ENCODE measurements at regions not wholly inside any gene's neighbourhood (a gene's known extent, or its start where the extent isn't known, plus 50 kb on each side); places are given as distances from the start of the nearest gene placed in this dataset.

DNA sequence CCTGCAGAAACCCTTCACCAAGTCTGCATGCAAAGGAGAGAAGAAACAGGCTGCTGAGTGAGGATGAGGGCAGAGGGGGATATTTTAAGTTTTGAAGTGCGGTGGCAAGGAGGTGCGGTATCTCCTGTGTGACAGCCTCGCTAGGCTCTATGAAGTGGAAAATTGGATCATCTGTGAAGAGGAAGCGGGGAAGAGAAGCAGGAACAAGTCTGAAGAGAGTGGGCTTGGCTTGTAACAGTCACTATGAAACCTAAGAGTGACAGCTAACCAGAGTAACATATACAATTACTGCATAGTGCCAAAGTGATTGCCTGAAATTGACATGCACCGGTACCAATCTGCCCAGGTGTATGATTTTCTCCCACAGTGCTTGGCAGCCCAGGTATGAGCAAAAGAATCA, 287.5 kb upstream of the KLF14 start:
- no peak for TF ChIP-seq CTCF (IDR thresholded peaks at IDR 0.05)
- TF ChIP-seq ZFX (IDR thresholded peaks at IDR 0.05; ENCODE audit: borderline replicate concordance), result no peak
- no peak overlapping the region for H3K27ac ChIP-seq

GRCh38 chr7:131021902-131022301, 287.9 kb upstream of the KLF14 start:
- H3K27ac ChIP-seq, result no peak overlapping the region
- no peak for TF ChIP-seq CTCF (IDR thresholded peaks at IDR 0.05)
- no peak for TF ChIP-seq ZFX (IDR thresholded peaks at IDR 0.05; ENCODE audit: borderline replicate concordance)

DNA sequence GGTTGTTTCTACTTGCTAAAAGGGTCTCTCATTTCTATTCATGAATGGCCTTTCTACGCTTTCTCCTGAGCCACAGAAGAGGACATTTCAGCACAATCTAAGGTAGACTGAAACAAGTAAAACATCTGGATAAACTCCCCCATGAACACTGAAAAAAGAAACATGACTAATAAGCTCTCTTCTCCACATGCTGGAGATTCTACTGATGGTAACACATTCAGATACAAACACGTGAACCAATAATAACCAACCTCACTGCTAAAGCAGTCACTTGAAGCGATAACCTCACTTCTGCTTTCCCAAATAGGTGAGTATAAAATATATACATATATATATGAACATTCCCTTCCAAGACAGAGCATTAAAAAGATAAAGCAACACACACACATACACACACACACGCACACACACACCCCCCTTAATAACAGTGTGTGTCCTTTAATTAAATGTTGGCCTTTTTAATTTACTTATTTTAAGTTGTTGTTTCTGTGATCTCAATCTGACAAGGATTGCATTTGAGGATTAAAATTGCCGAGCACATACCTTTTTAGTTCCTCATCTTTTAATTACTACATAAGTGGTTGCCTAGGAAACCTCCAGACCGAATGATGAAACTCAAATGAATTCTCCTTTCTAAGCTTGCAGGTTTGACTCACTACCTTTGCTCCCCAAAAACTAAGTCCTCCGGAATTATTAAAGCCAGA, 292.4 kb upstream of the KLF14 start:
- no peak overlapping the region for H3K27ac ChIP-seq
- TF ChIP-seq ZFX (IDR thresholded peaks at IDR 0.05; ENCODE audit: borderline replicate concordance) (no peak), CTCF (IDR thresholded peaks at IDR 0.05) (no peak)

DNA sequence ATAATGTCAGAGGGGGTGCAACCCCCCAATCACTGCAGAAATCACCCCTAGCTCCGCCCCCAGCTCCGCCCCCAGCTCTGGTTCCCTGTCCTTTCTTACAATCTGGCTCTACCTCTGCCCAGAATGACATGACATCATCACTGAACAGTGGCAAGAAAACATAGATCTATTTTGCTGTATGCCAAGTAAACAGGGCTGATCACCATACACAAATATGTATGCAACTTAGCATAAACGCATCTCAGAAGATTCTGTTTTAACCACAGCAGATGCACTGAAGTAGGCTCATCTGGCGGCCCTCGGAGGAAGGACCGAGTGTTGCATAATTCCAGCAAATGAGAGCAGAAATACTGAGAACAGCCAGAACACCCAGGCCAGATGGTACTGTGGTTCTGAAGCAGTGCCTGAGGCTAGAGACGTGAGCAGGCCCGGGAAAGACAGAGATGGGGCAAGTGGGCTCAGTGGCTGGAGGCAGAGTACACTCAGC, 293.3 kb upstream of the KLF14 start:
- no peak overlapping the region for H3K27ac ChIP-seq
- no peak for TF ChIP-seq CTCF (IDR thresholded peaks at IDR 0.05)
- TF ChIP-seq ZFX (IDR thresholded peaks at IDR 0.05; ENCODE audit: borderline replicate concordance), result no peak

DNA sequence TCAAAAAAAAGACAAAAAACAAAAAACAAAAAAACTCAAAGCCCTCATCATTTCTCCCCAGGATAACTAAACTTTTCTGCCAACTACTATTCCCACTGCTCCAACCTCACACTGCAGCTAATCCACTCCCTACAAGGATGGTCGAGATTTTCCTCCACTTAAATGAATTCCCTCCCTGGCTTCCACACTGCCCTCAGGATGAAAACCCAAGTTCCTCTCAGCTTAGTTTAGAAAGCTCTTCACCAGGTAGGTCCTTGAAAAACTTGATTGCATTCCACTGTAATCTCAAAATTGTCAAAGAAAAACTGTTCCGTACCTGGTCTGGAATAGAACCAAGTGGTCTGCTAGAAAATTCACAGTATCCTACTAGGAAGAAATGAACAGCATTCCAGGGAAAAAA, 294.3 kb upstream of the KLF14 start:
- no peak for TF ChIP-seq ZFX (IDR thresholded peaks at IDR 0.05; ENCODE audit: borderline replicate concordance)
- TF ChIP-seq CTCF (IDR thresholded peaks at IDR 0.05), result no peak
- no peak overlapping the region for H3K27ac ChIP-seq

- no peak overlapping the region for H3K27ac ChIP-seq
- TF ChIP-seq CTCF (IDR thresholded peaks at IDR 0.05), result no peak
- no peak for TF ChIP-seq ZFX (IDR thresholded peaks at IDR 0.05; ENCODE audit: borderline replicate concordance)
Observed at GRCh38 chr7:131029002-131029401, 295.0 kb upstream of the KLF14 start.

- no peak for TF ChIP-seq ZFX (IDR thresholded peaks at IDR 0.05; ENCODE audit: borderline replicate concordance)
- TF ChIP-seq CTCF (IDR thresholded peaks at IDR 0.05), result no peak
Observed at GRCh38 chr7:131031099-131031868, 296.4 kb upstream of the MKLN1 start.

More at GRCh38 chr7:131031099-131031868, 296.4 kb upstream of the MKLN1 start:
- H3K27ac ChIP-seq, result no peak overlapping the region

Data from 22Rv1 (cell line).